HL-60 (cell line): ENCODE measurements at regions not wholly inside any gene's neighbourhood (a gene's known extent, or its start where the extent isn't known, plus 50 kb on each side); places are given as distances from the start of the nearest gene placed in this dataset.

Experiments
- DNase-seq, 2 experiments: peaks; one replicate each; pipeline ENCODE4 v3.0.0-alpha.2; 2010 to 2020; ENCODE audit warnings: low read depth in 1 of 2, low spot score in 1 of 2
- H3K27ac ChIP-seq: fragments of 250-450 bp; sonication (Bioruptor Pico); replicated peaks from 2 replicates; pipeline ENCODE4 v1.5.1; 2020; ENCODE audit warnings: mild to moderate bottlenecking, moderate library complexity
- H3K27me3 ChIP-seq: fragments of 250-450 bp; sonication (Bioruptor Pico); 2 replicates; pipeline ENCODE4 v1.5.1; 2021; ENCODE audit warnings: mild to moderate bottlenecking, moderate library complexity; ENCODE audit not compliant: insufficient read depth, poor library complexity, severe bottlenecking
- H3K4me3 ChIP-seq: replicated peaks from 2 replicates; pipeline ENCODE4 v1.5.1; 2011; ENCODE audit warnings: mild to moderate bottlenecking, control low read depth, low read length; ENCODE audit not compliant: insufficient read depth
- CTCF ChIP-seq: IDR thresholded peaks from one replicate; pipeline ENCODE4 v1.5.1; 2011; ENCODE audit warnings: low read length, control low read depth, inconsistent platforms; ENCODE audit not compliant: insufficient read depth
- GABPA ChIP-seq: IDR thresholded peaks from 2 replicates; pipeline ENCODE4 v1.6.1; 2012; ENCODE audit warnings: low read depth
- POLR2AphosphoS5 ChIP-seq: IDR thresholded peaks from 2 replicates; pipeline ENCODE4 v1.6.1; 2012; ENCODE audit warnings: low read depth
- REST ChIP-seq: IDR thresholded peaks from 2 replicates; pipeline ENCODE4 v1.6.1; 2012; ENCODE audit warnings: low read depth; ENCODE audit not compliant: insufficient replicate concordance
- SPI1 ChIP-seq: IDR thresholded peaks from 2 replicates; pipeline ENCODE4 v1.6.1; 2012; ENCODE audit warnings: low read depth, mild to moderate bottlenecking, borderline replicate concordance

GRCh38 chr18:56107821-56108477, 520.0 kb upstream of the TCF4 start:
- no peak overlapping the region for H3K4me3 ChIP-seq
- H3K27me3 ChIP-seq: no peaks in the 10 kb centered on the region
- H3K27ac ChIP-seq: no peak overlapping the region
- TF ChIP-seq REST: no peak
- TF ChIP-seq CTCF: no peak
- TF ChIP-seq GABPA: no peak
- no peak for TF ChIP-seq SPI1
- no peak for TF ChIP-seq POLR2AphosphoS5
- DNase-seq: no peak

- Histone ChIP-seq H3K27me3 (no peaks in the 10 kb centered on the region), H3K27ac (no peak overlapping the region), H3K4me3 (no peak overlapping the region)
- DNase-seq: no peak
- TF ChIP-seq POLR2AphosphoS5 (no peak), SPI1 (no peak), REST (no peak), CTCF (no peak), GABPA (no peak)
Observed at GRCh38 chr18:56100090-56100722, 512.2 kb upstream of the TCF4 start.

GRCh38 chr18:56097621-56098020, 509.6 kb upstream of the TCF4 start:
- TF ChIP-seq SPI1 (no peak), GABPA (no peak)
- DNase-seq: no peak
- Histone ChIP-seq H3K27me3 (no peaks in the 10 kb centered on the region), H3K27ac (no peak overlapping the region), H3K4me3 (no peak overlapping the region)

- no peak for TF ChIP-seq REST
- TF ChIP-seq GABPA: no peak
- TF ChIP-seq CTCF: no peak
- TF ChIP-seq SPI1: no peak
- TF ChIP-seq POLR2AphosphoS5: no peak
- DNase-seq: no peak
- H3K27ac ChIP-seq: no peak overlapping the region
- H3K4me3 ChIP-seq: no peak overlapping the region
- H3K27me3 ChIP-seq: no peaks in the 10 kb centered on the region
Observed at GRCh38 chr18:56096861-56097260, 508.9 kb upstream of the TCF4 start.
